Hematopoietic multipotent progenitor cell treated with erythropoietin and hydrocortisone succinate and interleukin-3 and kit ligand, for 4 days (in vitro differentiated cells): ENCODE measurements at regions not wholly inside any gene's neighbourhood (a gene's known extent, or its start where the extent isn't known, plus 50 kb on each side); places are given as distances from the start of the nearest gene placed in this dataset.

Experiments used
- DNase-seq: peaks from one replicate; pipeline ENCODE4 v3.0.0-alpha.2; 2015

- no peak for DNase-seq
Measured at GRCh38 chr3:28835249-28835648, 445.6 kb upstream of the RBMS3 start.

DNA sequence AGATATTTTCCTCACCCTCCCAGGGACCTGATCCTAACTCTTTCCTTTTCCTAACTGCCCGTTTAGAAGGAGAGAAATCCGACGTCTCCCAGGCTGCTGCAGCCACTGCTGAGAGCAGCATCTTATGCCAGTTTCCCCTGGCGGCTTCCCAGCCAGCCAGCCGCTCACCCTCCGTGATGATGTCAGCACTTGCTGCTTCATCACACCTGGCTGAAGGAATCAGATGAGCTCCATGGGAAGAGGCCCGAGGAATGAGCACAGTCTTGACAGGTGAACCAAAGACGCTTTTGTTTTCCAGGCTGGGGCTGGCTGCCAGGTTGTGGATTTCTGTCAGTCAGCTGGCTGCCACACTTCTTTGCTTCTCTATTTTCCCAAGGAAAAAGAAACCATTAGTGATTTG lies 445.1 kb upstream of the RBMS3 start:
- no peak for DNase-seq

GRCh38 chr3:28836199-28836598 lies 444.7 kb upstream of the RBMS3 start:
- no peak for DNase-seq

GRCh38 chr3:28840976-28841376 lies 439.9 kb upstream of the RBMS3 start:
- no peak for DNase-seq

DNA sequence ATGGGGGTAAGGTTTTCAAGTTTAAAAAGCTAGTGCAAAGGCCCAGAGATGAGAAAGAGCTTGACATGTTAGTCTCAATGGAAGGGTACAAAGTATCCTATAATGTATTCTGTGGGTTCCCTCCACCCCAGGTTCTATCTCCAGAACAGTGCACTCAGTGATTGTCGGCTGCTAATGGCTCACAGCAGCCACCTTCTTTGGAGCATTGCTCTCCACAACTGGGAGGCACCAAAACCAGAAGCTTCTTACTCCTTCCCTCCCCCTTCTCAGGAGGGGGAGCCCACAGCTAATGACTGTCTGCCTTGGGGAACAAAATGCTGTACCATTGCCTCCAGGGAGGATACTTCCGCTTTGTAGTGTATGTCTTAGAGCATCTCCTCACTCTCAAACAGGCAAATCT lies 439.4 kb upstream of the RBMS3 start:
- DNase-seq, result no peak

DNA sequence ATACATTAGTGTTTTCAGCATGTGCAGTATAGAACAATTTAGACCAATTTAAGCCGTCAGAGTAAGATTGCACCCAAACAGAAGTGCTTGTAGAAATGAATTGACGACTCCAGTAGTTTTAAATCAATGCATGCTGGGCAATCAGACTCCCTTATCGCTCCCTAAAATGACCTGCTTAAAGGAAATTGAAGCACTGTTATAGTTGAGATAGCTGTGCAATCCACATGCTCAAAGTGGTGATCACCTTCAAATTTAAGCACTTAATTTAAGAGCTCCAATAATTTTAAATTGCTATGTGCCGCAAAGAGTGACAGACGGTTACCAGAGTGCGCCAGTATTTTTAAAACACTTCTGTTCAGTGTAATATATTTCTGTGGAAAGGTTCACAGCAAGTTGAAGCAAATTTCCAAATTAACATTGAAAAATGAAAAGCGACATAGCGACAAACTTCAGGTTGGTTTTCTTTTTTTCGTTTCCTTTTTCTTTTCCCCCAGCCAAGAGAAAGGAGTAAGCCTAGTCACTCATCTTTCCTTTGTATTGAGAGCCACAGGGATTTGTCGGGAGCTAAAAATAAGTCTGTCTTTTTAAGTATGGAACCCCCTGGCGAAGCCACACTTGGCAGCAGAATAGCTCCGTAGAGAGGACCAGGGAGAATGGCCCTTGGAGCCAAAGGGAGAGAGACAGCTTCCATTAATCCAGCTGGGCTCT lies 436.4 kb upstream of the RBMS3 start:
- DNase-seq, result no peak

DNA sequence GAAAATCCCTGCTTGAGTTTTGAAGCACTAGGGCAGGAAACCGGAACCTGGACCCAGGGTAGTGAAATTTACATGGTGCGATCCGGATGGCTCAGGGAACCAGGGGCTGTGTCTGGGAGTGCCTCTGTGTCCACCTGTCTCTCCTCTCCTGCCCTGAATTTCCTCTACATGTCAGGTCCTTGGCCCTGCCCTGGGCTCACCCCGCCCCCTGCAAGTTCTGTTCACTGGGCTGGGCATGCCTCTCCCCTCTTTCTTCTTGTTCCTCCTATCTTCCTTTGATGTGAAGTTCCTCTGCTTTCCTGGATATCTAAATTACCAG lies 435.9 kb upstream of the RBMS3 start:
- DNase-seq, result no peak

GRCh38 chr3:28846971-28847478 lies 433.8 kb upstream of the RBMS3 start:
- no peak for DNase-seq

DNA sequence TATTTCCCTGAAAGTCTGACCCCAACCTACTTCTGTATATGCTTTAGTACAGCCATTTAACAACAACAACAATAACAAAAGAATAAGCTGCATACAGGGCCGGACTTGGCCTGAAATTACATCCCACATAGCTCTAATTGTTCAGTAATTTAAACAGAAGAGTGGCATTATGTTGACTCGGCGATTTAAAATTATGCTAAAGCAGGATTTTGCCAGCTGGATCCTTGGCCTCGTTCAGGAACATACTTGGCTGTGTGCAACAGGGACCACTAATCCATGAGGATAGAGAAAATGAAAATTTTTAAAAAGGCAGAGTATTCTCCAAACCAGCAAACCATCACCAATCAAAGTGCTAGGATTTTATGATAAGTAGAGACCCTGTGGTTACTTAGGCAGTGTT lies 433.1 kb upstream of the RBMS3 start:
- DNase-seq, result no peak

GRCh38 chr3:28850186-28850585 lies 430.7 kb upstream of the RBMS3 start:
- DNase-seq, result no peak

- peak; percentile 14 for DNase-seq
Measured at GRCh38 chr3:28853830-28854229, 427.0 kb upstream of the RBMS3 start.

- no peak for DNase-seq
Measured at GRCh38 chr3:28856796-28857195, 424.1 kb upstream of the RBMS3 start.

GRCh38 chr3:28859897-28860296 lies 421.0 kb upstream of the RBMS3 start:
- no peak for DNase-seq

DNA sequence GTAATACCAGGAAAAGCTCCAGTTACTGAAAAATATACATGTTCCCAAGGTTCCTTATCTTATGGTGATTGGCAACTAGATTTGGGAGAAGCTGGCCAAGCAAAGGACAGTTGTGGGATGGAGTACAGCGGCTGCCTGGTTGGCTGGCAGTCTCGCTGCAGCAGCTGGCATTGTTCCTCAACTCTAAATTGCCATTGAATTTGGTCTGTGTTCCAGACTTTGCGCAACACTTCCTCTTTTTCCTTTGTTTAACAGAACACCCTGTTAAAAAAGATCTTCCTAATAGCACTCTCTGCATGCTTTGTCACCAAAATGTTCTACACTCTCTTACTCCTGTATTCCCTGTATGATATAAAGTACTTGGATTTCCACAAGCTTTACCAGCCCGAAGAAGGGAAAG lies 420.6 kb upstream of the RBMS3 start:
- peak; percentile 60 for DNase-seq

- DNase-seq, result no peak
Measured at GRCh38 chr3:28863186-28863585, 417.7 kb upstream of the RBMS3 start.

DNA sequence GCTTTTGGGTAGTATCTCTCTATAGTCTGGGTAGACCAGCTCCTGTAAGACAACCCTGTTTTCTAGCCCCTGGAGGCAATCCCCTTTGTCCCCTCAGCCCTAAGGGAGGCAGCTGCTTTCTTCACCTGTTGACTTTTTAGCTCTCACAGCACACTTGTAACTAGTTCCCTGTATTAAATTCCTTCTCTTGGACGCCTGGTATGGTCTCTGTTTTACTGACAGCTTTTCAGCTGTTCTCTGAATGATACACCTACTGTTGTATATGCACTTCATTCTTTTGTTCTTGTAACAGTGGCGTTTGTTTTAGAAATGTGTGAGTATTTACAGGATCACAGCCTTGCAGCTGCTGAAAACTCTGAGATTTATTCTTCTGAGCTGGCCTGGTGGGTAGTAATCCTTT lies 413.0 kb upstream of the RBMS3 start:
- no peak for DNase-seq

DNA sequence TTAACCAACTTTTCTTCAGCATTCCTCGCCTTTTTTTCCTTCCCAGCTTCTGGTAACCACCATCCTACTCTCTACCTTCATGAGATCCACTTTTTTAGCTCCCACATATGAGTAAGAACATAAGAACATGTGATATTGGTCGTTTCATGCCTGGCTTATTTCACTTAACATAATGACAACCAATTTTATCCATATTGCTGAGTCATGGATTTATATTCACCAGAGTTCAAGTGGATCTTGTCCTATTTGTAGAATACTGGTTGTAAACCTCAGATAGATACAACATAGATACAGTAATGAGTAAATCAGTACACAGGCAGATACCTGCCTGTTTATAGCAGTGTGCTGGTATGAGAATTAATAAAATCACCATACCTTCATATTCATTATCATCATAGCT lies 412.0 kb upstream of the RBMS3 start:
- no peak for DNase-seq

DNA sequence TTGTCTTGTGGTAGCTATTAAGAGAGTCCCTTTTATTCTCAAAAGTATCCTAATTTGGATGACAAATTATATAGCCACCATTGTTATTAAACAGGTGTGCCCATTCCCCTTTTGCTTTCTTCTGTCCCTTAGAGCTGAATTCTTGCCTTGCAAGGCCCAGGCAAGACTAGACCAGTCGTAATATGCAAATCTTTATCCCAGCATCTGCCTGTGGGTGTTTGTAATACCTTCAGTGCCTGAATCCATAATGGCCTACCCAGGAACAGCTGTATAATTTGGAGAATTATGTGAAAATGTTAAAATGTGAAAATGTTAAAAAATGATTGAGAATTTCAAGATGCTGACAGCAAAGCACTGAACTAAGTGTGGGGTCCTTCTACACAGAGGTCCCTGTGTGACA lies 403.0 kb upstream of the RBMS3 start:
- no peak for DNase-seq

GRCh38 chr3:28890373-28890772 lies 390.5 kb upstream of the RBMS3 start:
- no peak for DNase-seq

- no peak for DNase-seq
Measured at GRCh38 chr3:28891485-28891884, 389.4 kb upstream of the RBMS3 start.

DNA sequence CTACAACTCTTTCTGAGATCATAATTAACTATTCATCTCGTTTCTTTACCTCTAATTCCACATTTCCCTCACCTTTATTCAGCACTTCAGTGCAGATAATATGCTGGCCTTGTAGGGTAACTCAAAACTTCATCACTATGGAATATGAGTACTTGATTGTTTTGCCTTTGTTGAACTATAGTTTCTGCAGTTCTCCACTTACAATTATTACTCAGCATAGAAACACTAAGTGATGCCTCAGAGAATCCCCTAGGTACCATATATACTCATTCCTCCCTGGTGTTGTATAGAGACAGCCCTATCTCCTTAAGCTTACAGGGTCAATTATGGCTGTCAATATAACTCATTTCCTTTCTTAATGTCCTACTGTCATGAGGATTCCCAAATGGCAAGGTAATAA lies 380.6 kb upstream of the RBMS3 start:
- no peak for DNase-seq

DNA sequence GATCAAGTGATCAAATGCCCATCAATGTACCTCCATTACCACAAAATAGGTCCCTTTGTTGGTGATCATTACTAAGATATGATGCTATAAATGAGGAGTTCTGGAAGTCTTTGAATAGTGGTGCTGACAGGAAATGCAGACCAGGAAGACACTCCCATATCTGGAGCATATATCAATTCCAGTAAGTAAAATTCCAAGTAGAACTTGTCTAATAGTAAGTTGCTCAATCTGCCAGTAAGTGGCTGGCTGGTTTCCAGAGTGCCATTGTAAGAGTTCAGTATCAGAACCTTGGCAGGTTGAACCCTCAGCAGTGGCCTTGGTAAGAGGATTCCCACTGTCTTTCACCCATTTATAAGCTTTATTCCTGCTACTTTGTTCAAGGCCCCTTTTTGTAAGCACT lies 379.9 kb upstream of the RBMS3 start:
- DNase-seq, result no peak

DNA sequence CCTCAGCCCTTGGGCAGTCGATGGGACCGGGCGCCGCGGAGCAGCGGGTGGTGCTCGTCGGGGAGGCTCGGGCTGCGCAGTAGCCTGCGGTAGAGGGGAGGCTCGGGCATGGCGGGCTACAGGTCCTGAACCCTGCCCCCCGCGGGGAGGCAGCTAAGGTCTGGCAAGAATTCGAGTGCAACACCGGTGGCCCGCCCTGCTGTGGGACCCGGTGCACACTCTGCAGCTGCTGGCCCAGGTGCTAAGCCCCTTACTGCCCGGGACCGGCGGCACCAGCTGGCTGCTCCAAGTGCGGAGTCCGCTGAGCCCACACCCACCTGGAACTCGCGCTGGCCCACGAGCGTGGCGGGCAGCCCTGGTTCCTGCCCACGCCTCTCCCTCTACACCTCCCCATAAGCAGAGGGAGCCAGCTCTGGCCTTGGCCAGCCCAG lies 377.7 kb upstream of the RBMS3 start:
- DNase-seq, result no peak

DNA sequence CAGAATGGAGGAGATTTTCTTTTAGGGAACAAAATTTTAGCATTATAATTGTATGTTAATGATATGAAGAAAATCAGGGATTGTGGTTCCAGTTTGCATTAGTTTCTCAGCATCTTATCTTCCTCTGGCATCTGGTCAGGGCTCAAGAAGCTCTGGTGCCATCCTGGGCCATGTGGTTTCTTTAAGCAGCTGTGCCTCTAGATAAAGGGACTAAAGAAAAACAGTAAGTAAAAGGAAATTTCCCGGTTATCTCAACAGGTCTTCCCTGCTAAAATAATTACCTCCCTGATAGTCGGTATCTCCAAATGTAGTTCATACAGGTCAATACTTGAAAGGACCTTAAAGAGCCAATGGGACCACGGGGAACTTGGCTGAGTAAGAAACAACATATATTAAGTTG lies 375.1 kb upstream of the RBMS3 start:
- DNase-seq, result peak; percentile 93

- no peak for DNase-seq
Measured at GRCh38 chr3:28906561-28907310, 374.1 kb upstream of the RBMS3 start.
